Naive thymus-derived CD4-positive, alpha-beta T cell (primary cell): ENCODE measurements at regions not wholly inside any gene's neighbourhood (a gene's known extent, or its start where the extent isn't known, plus 50 kb on each side); places are given as distances from the start of the nearest gene placed in this dataset.

Experiments
- ATAC-seq: fragments of 150-1000 bp; cut with Tn5 transposase; 2 replicates; pipeline ENCODE4 v1.10.0; 2021; ENCODE audit warnings: mild to moderate bottlenecking, moderate library complexity
- CTCF ChIA-PET: fragments of 350-600 bp; sonication (Branson Sonifier 250); formaldehyde crosslinking; loops from one replicate; lab custom pipeline; 2021; ENCODE audit warnings: antibody characterized with exemption; lab: Charles Lee
- POLR2A ChIA-PET: fragments of 350-600 bp; sonication (Branson Sonifier 250); formaldehyde crosslinking; loops from one replicate; lab custom pipeline; 2021; ENCODE audit warnings: antibody characterized with exemption, inconsistent platforms; lab: Charles Lee
- DNase-seq, 9 donors: peaks; one replicate each; pipeline versions ENCODE4 v3.0.0 to v3.0.0-alpha.2; 2020 to 2022; ENCODE audit warnings: mixed read lengths in 1 of 9
- H3K27ac ChIP-seq: one replicate; pipeline ENCODE4 v1.7.0; 2013; ENCODE audit warnings: mild to moderate bottlenecking, low read depth, low read length, moderate library complexity
- H3K27me3 ChIP-seq, 2 donors: one replicate each; pipeline ENCODE4 v1.7.0; 2013; ENCODE audit warnings: low read length in 2 of 2, mild to moderate bottlenecking in 2 of 2, moderate library complexity in 2 of 2; ENCODE audit not compliant: control insufficient read depth in 2 of 2, insufficient read depth in 2 of 2
- H3K36me3 ChIP-seq, 3 experiments: 1 replicate in 2 of 3; 2 replicates in 1 of 3; pipeline ENCODE4 v1.7.0; 2013; ENCODE audit warnings: low read length in 3 of 3, mild to moderate bottlenecking in 3 of 3, moderate library complexity in 1 of 3; ENCODE audit not compliant: insufficient read depth in 3 of 3, control insufficient read depth in 2 of 3
- H3K4me1 ChIP-seq, 2 donors: one replicate each; pipeline ENCODE4 v1.7.0; 2013; ENCODE audit warnings: low read length in 2 of 2, mild to moderate bottlenecking in 2 of 2, moderate library complexity in 1 of 2; ENCODE audit not compliant: control insufficient read depth in 2 of 2, insufficient read depth in 2 of 2
- H3K4me3 ChIP-seq: 2 replicates; pipeline ENCODE4 v1.7.0; 2013; ENCODE audit warnings: mild to moderate bottlenecking, low read length
- H3K9me3 ChIP-seq, 3 experiments: 1 replicate in 2 of 3; 2 replicates in 1 of 3; pipeline ENCODE4 v1.7.0; 2013; ENCODE audit warnings: low read length in 3 of 3; ENCODE audit not compliant: control insufficient read depth in 2 of 3
- H3K27ac Mint-ChIP-seq, 9 donors: one replicate each; pipeline ENCODE4 v1.8.0; 2020 to 2022; ENCODE audit warnings: mixed read lengths in 9 of 9, mild to moderate bottlenecking in 8 of 9, moderate library complexity in 5 of 9, inconsistent platforms in 2 of 9
- H3K27me3 Mint-ChIP-seq, 5 donors: one replicate each; pipeline ENCODE4 v1.8.0; 2021 to 2022; ENCODE audit warnings: mixed read lengths in 5 of 5, mild to moderate bottlenecking in 1 of 5
- H3K36me3 Mint-ChIP-seq, 5 donors: one replicate each; pipeline ENCODE4 v1.8.0; 2020 to 2022; ENCODE audit warnings: mixed read lengths in 5 of 5, mild to moderate bottlenecking in 3 of 5, inconsistent platforms in 1 of 5
- H3K4me1 Mint-ChIP-seq, 7 donors: one replicate each; pipeline ENCODE4 v1.8.0; 2020 to 2022; ENCODE audit warnings: mixed read lengths in 7 of 7, mild to moderate bottlenecking in 3 of 7, inconsistent platforms in 1 of 7
- H3K4me3 Mint-ChIP-seq, 10 donors: one replicate each; pipeline ENCODE4 v1.8.0; 2020 to 2022; ENCODE audit warnings: mild to moderate bottlenecking in 10 of 10, mixed read lengths in 10 of 10, moderate library complexity in 6 of 10, inconsistent platforms in 2 of 10
- H3K9me3 Mint-ChIP-seq, 11 donors: one replicate each; pipeline ENCODE4 v1.8.0; 2020 to 2022; ENCODE audit warnings: mixed read lengths in 11 of 11, mild to moderate bottlenecking in 4 of 11, inconsistent platforms in 1 of 11, moderate library complexity in 1 of 11
- intact Hi-C, 2 donors: fragments of 100-400 bp; cut with micrococcal nuclease; formaldehyde crosslinking; loops; one replicate each; pipeline ENCODE4 v1.15.1; 2023

- intact Hi-C loops, result no loop called here
- no peaks in the 10 kb centered on the region for H3K27me3 Mint-ChIP-seq
- H3K4me3 Mint-ChIP-seq, result no peak overlapping the region
- Histone ChIP-seq H3K9me3 (no peaks in the 10 kb centered on the region), H3K27ac (no peak overlapping the region), H3K4me3 (no peak overlapping the region), H3K4me1 (no peaks in the 10 kb centered on the region), H3K36me3 (no peaks in the 10 kb centered on the region), H3K27me3 (no peaks in the 10 kb centered on the region)
- DNase-seq, result no peak
- ATAC-seq, result no peak
- ChIA-PET CTCF (no interaction called here), POLR2A (no interaction called here)
- no peaks in the 10 kb centered on the region for H3K9me3 Mint-ChIP-seq
- no peaks in the 10 kb centered on the region for H3K36me3 Mint-ChIP-seq
- H3K27ac Mint-ChIP-seq, result no peak overlapping the region
- H3K4me1 Mint-ChIP-seq, result peaks cover 8 to 18% (median 13%) of the 10 kb centered on the region in 7 donors
Observed at GRCh38 chr2:147792966-147793617, 51.7 kb upstream of the ACVR2A start.

DNA sequence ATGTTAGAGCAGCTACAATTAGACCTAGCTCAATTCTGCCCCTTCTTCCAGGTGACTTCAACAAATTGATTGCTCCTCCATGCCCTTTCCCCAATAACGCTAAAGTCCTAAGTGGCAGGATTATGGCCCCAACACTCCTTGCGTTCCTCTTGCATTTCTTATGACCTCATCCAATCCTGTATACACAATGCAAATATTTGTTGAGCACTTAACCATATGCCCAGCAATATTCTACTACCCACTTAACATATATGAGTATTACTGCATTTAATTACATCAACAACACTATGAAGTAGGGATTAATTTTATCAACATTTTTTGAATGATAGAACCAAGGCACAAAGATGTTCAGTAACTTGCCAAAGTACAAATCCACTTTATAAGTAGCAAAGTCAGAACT, 54.2 kb upstream of the ACVR2A start:
- H3K4me3 Mint-ChIP-seq, result no peak overlapping the region
- H3K4me1 ChIP-seq, result no peaks in the 10 kb centered on the region
- POLR2A ChIA-PET, result no interaction called here
- CTCF ChIA-PET, result no interaction called here
- no peaks in the 10 kb centered on the region for H3K9me3 Mint-ChIP-seq
- DNase-seq (no peak), ATAC-seq (no peak)
- no peak overlapping the region for H3K4me3 ChIP-seq
- no peak overlapping the region for H3K27ac ChIP-seq
- H3K9me3 ChIP-seq, result no peaks in the 10 kb centered on the region
- intact Hi-C loops, result no loop called here
- no peaks in the 10 kb centered on the region for H3K27me3 Mint-ChIP-seq
- peaks cover 0 to 10% (median 7%) of the 10 kb centered on the region in 7 donors for H3K4me1 Mint-ChIP-seq
- no peaks in the 10 kb centered on the region for H3K36me3 ChIP-seq
- no peak overlapping the region for H3K27ac Mint-ChIP-seq
- H3K27me3 ChIP-seq, result no peaks in the 10 kb centered on the region
- no peaks in the 10 kb centered on the region for H3K36me3 Mint-ChIP-seq

GRCh38 chr2:147789720-147790119, 55.1 kb upstream of the ACVR2A start:
- no peaks in the 10 kb centered on the region for H3K36me3 Mint-ChIP-seq
- intact Hi-C loops, result no loop called here
- Histone ChIP-seq H3K4me1 (no peaks in the 10 kb centered on the region), H3K27ac (no peak overlapping the region), H3K27me3 (no peaks in the 10 kb centered on the region), H3K36me3 (no peaks in the 10 kb centered on the region), H3K9me3 (no peaks in the 10 kb centered on the region), H3K4me3 (no peak overlapping the region)
- POLR2A ChIA-PET, result no interaction called here
- DNase-seq (no peak), ATAC-seq (no peak)
- H3K4me1 Mint-ChIP-seq, result peaks cover 0 to 10% (median 7%) of the 10 kb centered on the region in 7 donors
- H3K27ac Mint-ChIP-seq, result no peak overlapping the region
- CTCF ChIA-PET, result no interaction called here
- H3K4me3 Mint-ChIP-seq, result no peak overlapping the region
- peaks cover 0 to 3% (median 0%) of the 10 kb centered on the region in 11 donors for H3K9me3 Mint-ChIP-seq
- no peaks in the 10 kb centered on the region for H3K27me3 Mint-ChIP-seq

GRCh38 chr2:147789287-147789686, 55.5 kb upstream of the ACVR2A start:
- no peak for DNase-seq
- H3K27me3 Mint-ChIP-seq, result no peaks in the 10 kb centered on the region
- CTCF ChIA-PET, result interaction anchor here (0.6 kb wide), 1 partner anchor 454 kb away, joined by 4 read pairs; no protein-coding TSS in a partner anchor
- intact Hi-C loops, result no loop called here
- no peaks in the 10 kb centered on the region for H3K27me3 ChIP-seq
- H3K27ac Mint-ChIP-seq, result no peak overlapping the region
- ATAC-seq, result no peak
- peaks cover 0 to 3% (median 0%) of the 10 kb centered on the region in 11 donors for H3K9me3 Mint-ChIP-seq
- POLR2A ChIA-PET, result no interaction called here
- H3K4me1 ChIP-seq, result no peaks in the 10 kb centered on the region
- no peaks in the 10 kb centered on the region for H3K36me3 ChIP-seq
- H3K36me3 Mint-ChIP-seq, result no peaks in the 10 kb centered on the region
- H3K4me3 ChIP-seq, result no peak overlapping the region
- H3K27ac ChIP-seq, result no peak overlapping the region
- H3K4me3 Mint-ChIP-seq, result no peak overlapping the region
- H3K9me3 ChIP-seq, result no peaks in the 10 kb centered on the region
- H3K4me1 Mint-ChIP-seq, result peaks cover 0 to 10% (median 7%) of the 10 kb centered on the region in 7 donors

GRCh38 chr2:147782141-147782930, 62.5 kb upstream of the ACVR2A start:
- H3K4me3 Mint-ChIP-seq, result no peak overlapping the region
- Histone ChIP-seq H3K27ac (no peak overlapping the region), H3K36me3 (no peaks in the 10 kb centered on the region), H3K4me3 (no peak overlapping the region), H3K4me1 (no peaks in the 10 kb centered on the region), H3K27me3 (no peaks in the 10 kb centered on the region), H3K9me3 (no peaks in the 10 kb centered on the region)
- H3K9me3 Mint-ChIP-seq, result peaks cover 0 to 3% (median 0%) of the 10 kb centered on the region in 11 donors
- DNase-seq, result no peak
- H3K4me1 Mint-ChIP-seq, result peaks cover 0 to 10% (median 6%) of the 10 kb centered on the region in 7 donors
- ChIA-PET POLR2A (no interaction called here), CTCF (no interaction called here)
- peaks cover 0 to 3% (median 0%) of the 10 kb centered on the region in 5 donors for H3K27me3 Mint-ChIP-seq
- intact Hi-C loops, result no loop called here
- H3K36me3 Mint-ChIP-seq, result no peaks in the 10 kb centered on the region
- no peak overlapping the region for H3K27ac Mint-ChIP-seq
- ATAC-seq, result no peak

GRCh38 chr2:147779440-147779839, 65.4 kb upstream of the ACVR2A start:
- Mint-ChIP-seq H3K4me1 (peaks cover 0 to 1% (median 0%) of the 10 kb centered on the region in 7 donors), H3K36me3 (no peaks in the 10 kb centered on the region)
- intact Hi-C loops, result no loop called here

More at GRCh38 chr2:147779440-147779839, 65.4 kb upstream of the ACVR2A start:
- peaks cover 0 to 4% (median 0%) of the 10 kb centered on the region in 11 donors for H3K9me3 Mint-ChIP-seq
- H3K36me3 ChIP-seq, result no peaks in the 10 kb centered on the region
- H3K4me3 Mint-ChIP-seq, result no peak overlapping the region
- no peak overlapping the region for H3K4me3 ChIP-seq
- H3K27me3 Mint-ChIP-seq, result peaks cover 0 to 5% (median 0%) of the 10 kb centered on the region in 5 donors
- no peaks in the 10 kb centered on the region for H3K27me3 ChIP-seq
- POLR2A ChIA-PET, result no interaction called here
- H3K27ac Mint-ChIP-seq, result no peak overlapping the region
- ATAC-seq (no peak), DNase-seq (no peak)
- CTCF ChIA-PET, result interaction anchor here (0.8 kb wide), 1 partner anchor 130 kb away, joined by 4 read pairs; no protein-coding TSS in a partner anchor
- no peak overlapping the region for H3K27ac ChIP-seq
- no peaks in the 10 kb centered on the region for H3K4me1 ChIP-seq
- no peaks in the 10 kb centered on the region for H3K9me3 ChIP-seq
